Endothelial cell of umbilical vein (primary cell): ENCODE measurements at regions not wholly inside any gene's neighbourhood (a gene's known extent, or its start where the extent isn't known, plus 50 kb on each side); places are given as distances from the start of the nearest gene placed in this dataset.

Experiments used
- BruUV-seq: library from RNA; stranded (reverse); fragments of 400-500 nt; replicated peaks from 2 replicates; lab custom pipeline; 2021; lab: Mats Ljungman, UMichigan
- CTCF ChIA-PET: fragments of 300-600, 350-600 bp; sonication (Branson Sonifier 250); formaldehyde crosslinking; loops from one replicate; lab custom pipeline; 2021; ENCODE audit warnings: antibody characterized with exemption, inconsistent platforms; lab: Charles Lee
- POLR2A ChIA-PET: fragments of 300-600, 350-600 bp; sonication (Branson Sonifier 250); formaldehyde crosslinking; loops from one replicate; lab custom pipeline; 2021; ENCODE audit warnings: antibody characterized with exemption, inconsistent platforms; lab: Charles Lee
- DNase-seq: peaks from one replicate; pipeline ENCODE4 v3.0.0-alpha.2; 2011; ENCODE audit warnings: low read depth, low spot score
- FAIRE-seq: peaks from 2 replicates; lab custom pipeline; 2011; peaks lifted over from hg19 to GRCh38; lab: Jason Lieb, UNC
- H2AFZ ChIP-seq: 2 replicates; pipeline ENCODE4 v1.6.0; 2012; ENCODE audit warnings: low read depth, low read length, control low read depth, inconsistent platforms
- H3K27ac ChIP-seq: 2 replicates; pipeline ENCODE4 v1.5.1; 2011; ENCODE audit warnings: low read depth, mild to moderate bottlenecking, control low read depth, low read length, moderate library complexity; ENCODE audit not compliant: insufficient read depth
- H3K27me3 ChIP-seq, 2 experiments: 2 replicates each; pipeline versions ENCODE4 v1.6.0 to v1.6.1; 2011; ENCODE audit warnings: low read length in 2 of 2, mixed read lengths in 1 of 2; ENCODE audit not compliant: control insufficient read depth in 2 of 2, insufficient read depth in 2 of 2
- H3K36me3 ChIP-seq, 2 experiments: 2 replicates in 1 of 2; 3 replicates in 1 of 2; pipeline ENCODE4 v1.5.1; 2011; ENCODE audit warnings: low read length in 2 of 2, mild to moderate bottlenecking in 1 of 2, moderate library complexity in 1 of 2; ENCODE audit not compliant: control insufficient read depth in 2 of 2, insufficient read depth in 2 of 2; ENCODE audit errors: extremely low read depth in 1 of 2
- H3K4me1 ChIP-seq: 3 replicates; pipeline ENCODE4 v1.5.1; 2011; ENCODE audit warnings: mild to moderate bottlenecking, low read length; ENCODE audit not compliant: control insufficient read depth, insufficient read depth; ENCODE audit errors: extremely low read depth
- H3K4me2 ChIP-seq: 2 replicates; pipeline ENCODE4 v1.6.1; 2011; ENCODE audit warnings: low read length, control low read depth, mixed read lengths; ENCODE audit not compliant: insufficient read depth
- H3K4me3 ChIP-seq, 3 experiments: fragments of 200-600 bp in 1 of 3; sonication (generic), shearing (Covaris generic) in 1 of 3; replicated peaks in 1 of 3; 2 replicates each; pipeline ENCODE4 v1.5.1; 2011 to 2016; ENCODE audit warnings: control low read depth in 3 of 3, low read length in 3 of 3, mild to moderate bottlenecking in 2 of 3, inconsistent platforms in 1 of 3, low read depth in 1 of 3, moderate library complexity in 1 of 3; ENCODE audit not compliant: insufficient read depth in 1 of 3
- H3K79me2 ChIP-seq: 2 replicates; pipeline ENCODE4 v1.6.0; 2012; ENCODE audit warnings: low read length, inconsistent platforms; ENCODE audit not compliant: control insufficient read depth, insufficient read depth
- H3K9ac ChIP-seq: replicated peaks from 2 replicates; pipeline ENCODE3; 2011; ENCODE audit warnings: low read length, control low read depth; ENCODE audit not compliant: insufficient read depth; ENCODE audit errors: extremely low read depth
- H3K9me1 ChIP-seq: replicated peaks from 3 replicates; pipeline ENCODE4 v1.6.0; 2011; ENCODE audit warnings: mild to moderate bottlenecking, low read length; ENCODE audit not compliant: control insufficient read depth, insufficient read depth; ENCODE audit errors: extremely low read depth
- H3K9me3 ChIP-seq: replicated peaks from 2 replicates; pipeline ENCODE4 v1.5.1; 2012; ENCODE audit warnings: low read length, inconsistent platforms; ENCODE audit not compliant: control insufficient read depth, insufficient read depth
- H4K20me1 ChIP-seq: replicated peaks from 2 replicates; pipeline ENCODE3; 2011; ENCODE audit warnings: mild to moderate bottlenecking, low read length; ENCODE audit not compliant: control insufficient read depth, insufficient read depth; ENCODE audit errors: extremely low read depth
- CTCF ChIP-seq, 2 donors: IDR thresholded peaks; 1 replicate in 1 of 2; 2 replicates in 1 of 2; pipeline ENCODE4 v1.5.1; 2011; ENCODE audit warnings: low read length in 2 of 2, mild to moderate bottlenecking in 2 of 2, moderate library complexity in 2 of 2, control low read depth in 1 of 2, inconsistent platforms in 1 of 2, low read depth in 1 of 2; ENCODE audit not compliant: insufficient read depth in 1 of 2; ENCODE audit errors: extremely low read depth in 1 of 2
- FOS ChIP-seq: IDR thresholded peaks from 2 replicates; pipeline ENCODE4 v1.6.1; 2011; ENCODE audit warnings: mild to moderate bottlenecking, low read length, moderate library complexity, borderline replicate concordance; ENCODE audit not compliant: insufficient read depth
- GATA2 ChIP-seq: IDR thresholded peaks from 2 replicates; pipeline ENCODE4 v1.7.0; 2011; ENCODE audit warnings: low read depth, mild to moderate bottlenecking, moderate library complexity, mixed read lengths, low read length; ENCODE audit not compliant: insufficient read length, insufficient read depth
- JUN ChIP-seq: IDR thresholded peaks from 2 replicates; pipeline ENCODE4 v1.6.1; 2011; ENCODE audit warnings: borderline replicate concordance, low read depth; ENCODE audit not compliant: insufficient read length, insufficient read depth
- MYC ChIP-seq: IDR thresholded peaks from one replicate; pipeline ENCODE4 v1.6.1; 2011; ENCODE audit warnings: mild to moderate bottlenecking, low read depth, low read length
- POLR2A ChIP-seq: IDR thresholded peaks from 2 replicates; pipeline ENCODE4 v1.6.1; 2012; ENCODE audit warnings: low read depth, mild to moderate bottlenecking, control low read depth, low read length
- POLR2AphosphoS5 ChIP-seq: IDR thresholded peaks from 2 replicates; pipeline ENCODE4 v1.6.1; 2012; ENCODE audit warnings: low read depth, mild to moderate bottlenecking, control low read depth, low read length, moderate library complexity; ENCODE audit not compliant: insufficient read depth
- dilution Hi-C: fragments of 300-500 bp; cut with MboI; formaldehyde crosslinking; loops from one replicate; pipeline ENCODE4 v1.15.0; 2019; ENCODE audit warnings: low sequenced_read_pairs; ENCODE audit not compliant: extremely low pct_ligation_motif_present
- intact Hi-C: fragments of 100-400 bp; cut with micrococcal nuclease; formaldehyde crosslinking; loops from one replicate; pipeline ENCODE4 v1.10.0; 2022

GRCh38 chr21:41008974-41009373 is 159.0 kb upstream of the BACE2 start:
- Histone ChIP-seq H3K4me1 (no peaks in the 10 kb centered on the region), H3K4me2 (no peak overlapping the region), H3K9me3 (peaks cover 2% of the 10 kb centered on the region), H4K20me1 (no peaks in the 10 kb centered on the region), H3K36me3 (no peaks in the 10 kb centered on the region), H3K79me2 (no peaks in the 10 kb centered on the region), H3K27ac (no peak overlapping the region), H3K4me3 (no peak overlapping the region), H3K9me1 (no peaks in the 10 kb centered on the region), H2AFZ (no peak overlapping the region), H3K9ac (no peak overlapping the region), H3K27me3 (no peaks in the 10 kb centered on the region)
- no peak for TF ChIP-seq FOS
- no peak for TF ChIP-seq POLR2A
- TF ChIP-seq MYC = no peak
- no peak for TF ChIP-seq GATA2
- no peak for TF ChIP-seq CTCF (IDR thresholded peaks at IDR 0.05; ENCODE audit: extremely low read depth in 1 of 2, insufficient read depth in 1 of 2, low read depth in 1 of 2, low read length in 2 of 2)
- TF ChIP-seq POLR2AphosphoS5 = no peak
- no peak for TF ChIP-seq JUN
- dilution Hi-C loops (no loop called here), intact Hi-C loops (no loop called here)
- no TSS peak for BruUV-seq
- ChIA-PET CTCF (no interaction called here), POLR2A (no interaction called here)
- FAIRE-seq (no peak), DNase-seq (no peak)
